DND-41 (cell line): ENCODE measurements at regions not wholly inside any gene's neighbourhood (a gene's known extent, or its start where the extent isn't known, plus 50 kb on each side); places are given as distances from the start of the nearest gene placed in this dataset.

Source experiments
- ATAC-seq: fragments of 200-7000 bp; cut with Tn5 transposase; 3 replicates; pipeline ENCODE4 v1.9.1; 2021; ENCODE audit warnings: low read depth; ENCODE audit not compliant: insufficient read depth
- DNase-seq: peaks from one replicate; pipeline ENCODE4 v3.0.0-alpha.2; 2020
- H2AFZ ChIP-seq: 2 replicates; pipeline ENCODE4 v1.6.0; 2012; ENCODE audit warnings: low read depth, low read length
- H3K27ac ChIP-seq: 2 replicates; pipeline ENCODE4 v1.5.1; 2012; ENCODE audit warnings: low read length, inconsistent platforms
- H3K27me3 ChIP-seq: fragments of 200-600 bp; sonication (generic); 2 replicates; pipeline ENCODE4 v1.6.0; 2012; ENCODE audit warnings: low read length, mild to moderate bottlenecking, inconsistent platforms; ENCODE audit not compliant: insufficient read depth, poor library complexity
- H3K36me3 ChIP-seq: 2 replicates; pipeline ENCODE4 v1.5.1; 2012; ENCODE audit warnings: low read length, inconsistent platforms; ENCODE audit not compliant: insufficient read depth
- H3K4me1 ChIP-seq: 2 replicates; pipeline ENCODE4 v1.5.1; 2012; ENCODE audit warnings: mild to moderate bottlenecking, low read length; ENCODE audit not compliant: insufficient read depth
- H3K4me2 ChIP-seq: 2 replicates; pipeline ENCODE4 v1.6.0; 2012; ENCODE audit warnings: mild to moderate bottlenecking, moderate library complexity, low read length, inconsistent platforms; ENCODE audit not compliant: insufficient read depth
- H3K4me3 ChIP-seq, 2 experiments: fragments of 200-600 bp in 1 of 2; shearing (Covaris generic) in 1 of 2; 2 replicates each; pipeline ENCODE4 v1.5.1; 2012 to 2016; ENCODE audit warnings: inconsistent platforms in 2 of 2, low read length in 2 of 2, mild to moderate bottlenecking in 2 of 2, low read depth in 1 of 2, moderate library complexity in 1 of 2
- H3K79me2 ChIP-seq: 2 replicates; pipeline ENCODE4 v1.6.0; 2012; ENCODE audit warnings: low read length, inconsistent platforms; ENCODE audit not compliant: insufficient read depth
- H3K9ac ChIP-seq: 2 replicates; pipeline ENCODE4 v1.6.0; 2012; ENCODE audit warnings: low read depth, mild to moderate bottlenecking, inconsistent platforms, low read length, moderate library complexity
- H3K9me3 ChIP-seq: 2 replicates; pipeline ENCODE4 v1.5.1; 2012; ENCODE audit warnings: low read length, moderate library complexity, mild to moderate bottlenecking, inconsistent platforms; ENCODE audit not compliant: insufficient read depth, severe bottlenecking
- H4K20me1 ChIP-seq: 2 replicates; pipeline ENCODE4 v1.6.0; 2012; ENCODE audit warnings: low read length; ENCODE audit not compliant: insufficient read depth
- CTCF ChIP-seq: IDR thresholded peaks from 2 replicates; pipeline ENCODE4 v1.5.1; 2012; ENCODE audit warnings: borderline replicate concordance, low read length, moderate library complexity, mild to moderate bottlenecking; ENCODE audit not compliant: poor library complexity, severe bottlenecking; ENCODE audit errors: extremely low read depth
- EZH2 ChIP-seq: IDR thresholded peaks from 3 replicates; pipeline ENCODE4 v1.6.1; 2012; ENCODE audit warnings: borderline replicate concordance, low read depth, mild to moderate bottlenecking, moderate library complexity, low read length, inconsistent platforms; ENCODE audit not compliant: severe bottlenecking

GRCh38 chr4:135963009-135963408 is 1569.3 kb downstream of the PCDH18 start:
- no peaks in the 10 kb centered on the region for H4K20me1 ChIP-seq
- TF ChIP-seq CTCF (no peak), EZH2 (no peak)
- H3K4me1 ChIP-seq: no peaks in the 10 kb centered on the region
- DNase-seq (no peak), ATAC-seq (no peak)
- no peaks in the 10 kb centered on the region for H3K9me3 ChIP-seq
- no peak overlapping the region for H3K4me3 ChIP-seq
- H3K9ac ChIP-seq: no peak overlapping the region
- H3K27me3 ChIP-seq: no peaks in the 10 kb centered on the region
- H3K36me3 ChIP-seq: no peaks in the 10 kb centered on the region
- H2AFZ ChIP-seq: 0 out of 2 replicates have a peak overlapping the region, but pooled peaks have one; percentile 6
- H3K27ac ChIP-seq: no peak overlapping the region
- H3K79me2 ChIP-seq: no peaks in the 10 kb centered on the region
- no peak overlapping the region for H3K4me2 ChIP-seq

DNA sequence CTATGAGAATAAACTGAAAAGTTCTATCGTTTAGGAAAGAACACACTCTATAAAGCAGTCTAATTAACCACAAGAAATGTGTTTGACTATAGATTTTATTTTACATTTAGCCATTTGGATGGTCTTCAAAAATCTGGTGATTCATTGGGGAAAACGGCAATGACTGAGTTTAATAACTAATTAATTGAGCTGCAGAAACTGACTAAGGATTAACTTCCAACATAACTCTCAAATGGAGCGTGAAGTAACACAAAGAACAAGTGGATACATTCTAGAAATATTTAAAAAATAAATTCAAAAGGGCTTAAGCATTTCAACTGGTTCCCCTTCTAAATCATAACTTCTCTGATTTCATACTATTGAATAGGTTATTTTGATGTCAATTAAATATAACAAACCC is 1582.4 kb downstream of the PCDH18 start:
- Histone ChIP-seq H3K36me3 (no peaks in the 10 kb centered on the region), H2AFZ (no peak overlapping the region), H3K4me2 (no peak overlapping the region), H3K4me3 (no peak overlapping the region), H3K9ac (no peak overlapping the region), H3K27me3 (no peaks in the 10 kb centered on the region), H3K4me1 (no peaks in the 10 kb centered on the region), H3K79me2 (no peaks in the 10 kb centered on the region), H3K27ac (no peak overlapping the region), H4K20me1 (no peaks in the 10 kb centered on the region), H3K9me3 (peaks cover 4% of the 10 kb centered on the region)
- DNase-seq: no peak
- no peak for ATAC-seq
- TF ChIP-seq EZH2 (no peak), CTCF (no peak)

DNA sequence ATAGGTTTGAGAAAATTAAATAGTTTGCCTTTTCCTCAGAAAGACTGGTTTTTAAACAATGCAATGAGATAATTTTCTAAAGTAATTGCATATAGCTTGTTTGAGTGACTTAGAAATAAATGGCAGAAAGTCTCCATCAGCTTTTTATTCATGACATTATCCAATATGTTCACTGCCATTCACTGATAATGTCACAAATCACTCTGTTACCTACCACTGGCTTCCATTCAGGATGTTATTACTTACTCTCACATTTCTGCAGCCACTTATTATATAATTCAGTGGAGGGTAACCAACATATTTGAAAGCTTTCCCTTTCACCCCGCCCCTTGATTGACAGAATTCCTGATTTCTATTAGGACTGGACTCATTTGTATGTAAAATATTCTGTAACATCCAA is 1583.5 kb downstream of the PCDH18 start:
- Histone ChIP-seq H3K9me3 (no peaks in the 10 kb centered on the region), H3K4me1 (no peaks in the 10 kb centered on the region), H3K4me3 (no peak overlapping the region), H3K27me3 (no peaks in the 10 kb centered on the region), H3K27ac (no peak overlapping the region), H2AFZ (no peak overlapping the region), H3K9ac (no peak overlapping the region), H3K36me3 (no peaks in the 10 kb centered on the region), H3K4me2 (no peak overlapping the region), H4K20me1 (no peaks in the 10 kb centered on the region), H3K79me2 (no peaks in the 10 kb centered on the region)
- TF ChIP-seq CTCF (no peak), EZH2 (no peak)
- ATAC-seq (no peak), DNase-seq (no peak)

- Histone ChIP-seq H3K9me3 (no peaks in the 10 kb centered on the region), H3K27me3 (no peaks in the 10 kb centered on the region), H2AFZ (no peak overlapping the region), H3K79me2 (no peaks in the 10 kb centered on the region), H3K4me3 (no peak overlapping the region), H3K36me3 (no peaks in the 10 kb centered on the region), H3K4me2 (no peak overlapping the region), H3K4me1 (no peaks in the 10 kb centered on the region), H4K20me1 (no peaks in the 10 kb centered on the region), H3K9ac (no peak overlapping the region), H3K27ac (no peak overlapping the region)
- TF ChIP-seq EZH2: no peak
- TF ChIP-seq CTCF: no peak
- ATAC-seq (no peak), DNase-seq (no peak)
Observed at GRCh38 chr4:135941671-135942070, 1590.6 kb downstream of the PCDH18 start.
